ENCODE measurements at regions not wholly inside any gene's neighbourhood (a gene's known extent, or its start where the extent isn't known, plus 50 kb on each side); places are given as distances from the start of the nearest gene placed in this dataset.
"Not testable (repeated sequence)": the region's sequence is repeated elsewhere in the genome, so short reads cannot be mapped to it uniquely, and the experiment has no call there.

DNA sequence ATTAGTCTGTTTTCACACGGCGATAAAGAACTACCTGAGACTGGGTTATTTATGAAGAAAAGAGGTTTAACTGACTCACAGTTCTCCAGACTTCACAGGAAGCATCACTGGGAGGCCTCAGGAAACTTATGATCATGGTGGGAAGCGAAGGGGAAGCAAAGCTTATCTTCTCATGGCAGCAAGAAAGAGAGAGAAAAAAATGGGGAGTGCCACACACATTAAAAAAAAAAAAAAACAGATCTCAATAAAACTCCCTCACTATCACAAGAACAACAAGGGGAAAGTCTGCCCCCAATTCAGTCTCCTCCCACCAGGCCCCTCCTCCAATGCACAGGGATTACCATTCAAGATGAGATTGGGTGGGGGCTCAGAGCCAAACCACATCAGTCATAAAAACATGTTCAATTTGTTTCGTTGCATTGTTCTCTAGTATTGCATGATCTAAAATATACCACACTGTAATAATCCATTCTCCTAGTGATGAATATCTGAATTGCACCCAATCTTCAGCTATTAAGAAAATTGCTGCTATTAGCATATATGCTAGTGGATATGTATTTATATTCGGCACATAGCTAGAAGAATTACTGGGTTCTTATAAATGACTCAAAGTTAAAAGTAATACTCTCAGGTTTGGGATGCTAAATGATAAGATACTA lies 328.9 kb upstream of the KCND2 start:
- no peaks in the 10 kb centered on the region for H3K4me1 ChIP-seq (ENCODE audit: control insufficient read depth in 1 of 2, insufficient read depth in 2 of 2, low read length in 2 of 2)
- H3K27me3 ChIP-seq (ENCODE audit: low read depth, low read length): no peaks in the 10 kb centered on the region
- H3K36me3 ChIP-seq (ENCODE audit: control insufficient read depth in 1 of 2, insufficient read depth in 2 of 2, low read length in 2 of 2): no peaks in the 10 kb centered on the region
- H3K27ac ChIP-seq (ENCODE audit: low read length): no peak overlapping the region
- H3K9me3 ChIP-seq (ENCODE audit: control insufficient read depth in 1 of 2, low read length in 2 of 2): no peaks in the 10 kb centered on the region
- no peak overlapping the region for H3K4me3 ChIP-seq (ENCODE audit: low read depth in 1 of 2, low read length in 2 of 2)

DNA sequence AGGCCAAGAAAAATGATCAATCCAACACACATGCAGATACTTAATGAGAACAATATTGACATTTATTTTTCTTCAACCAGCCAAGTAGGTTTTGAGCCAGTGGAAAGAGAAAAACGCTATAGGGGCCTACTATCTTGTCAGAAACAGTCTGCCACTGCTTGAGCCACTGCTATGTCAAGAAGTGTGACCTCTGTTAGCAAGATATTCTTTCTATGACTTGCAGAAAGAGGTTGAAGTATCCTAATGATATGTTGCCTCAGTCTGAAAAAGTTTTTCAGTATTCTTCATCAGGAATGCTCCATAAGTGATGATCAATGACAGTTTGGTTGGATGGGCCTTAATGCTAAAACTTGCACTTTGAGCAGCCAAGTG lies 328.4 kb upstream of the KCND2 start:
- H3K27ac ChIP-seq (ENCODE audit: low read length): no peak overlapping the region
- no peaks in the 10 kb centered on the region for H3K27me3 ChIP-seq (ENCODE audit: low read depth, low read length)
- H3K36me3 ChIP-seq (ENCODE audit: control insufficient read depth in 1 of 2, insufficient read depth in 2 of 2, low read length in 2 of 2): no peaks in the 10 kb centered on the region
- no peak overlapping the region for H3K4me3 ChIP-seq (ENCODE audit: low read depth in 1 of 2, low read length in 2 of 2)
- H3K9me3 ChIP-seq (ENCODE audit: control insufficient read depth in 1 of 2, low read length in 2 of 2): no peaks in the 10 kb centered on the region
- no peaks in the 10 kb centered on the region for H3K4me1 ChIP-seq (ENCODE audit: control insufficient read depth in 1 of 2, insufficient read depth in 2 of 2, low read length in 2 of 2)

DNA sequence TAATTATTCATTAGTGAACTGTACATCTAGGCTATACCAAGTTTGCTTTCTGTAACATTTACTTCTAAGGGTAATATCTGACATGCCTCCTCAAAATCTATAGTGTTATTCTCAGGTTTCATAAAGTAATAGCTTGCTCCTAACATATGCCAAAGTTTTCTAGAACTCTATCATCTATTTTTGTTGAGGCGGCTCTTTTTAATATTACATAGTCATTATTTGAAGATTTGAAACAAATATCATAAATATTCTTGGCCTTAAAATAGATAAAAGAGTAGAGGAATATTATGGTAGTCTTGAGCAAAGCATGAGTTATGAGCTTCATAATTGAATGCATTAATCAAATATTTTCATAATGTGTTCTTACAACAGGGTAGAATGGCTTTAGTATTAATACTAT lies 327.2 kb upstream of the KCND2 start:
- Histone ChIP-seq H3K36me3 (ENCODE audit: control insufficient read depth in 1 of 2, insufficient read depth in 2 of 2, low read length in 2 of 2) (no peaks in the 10 kb centered on the region), H3K4me3 (ENCODE audit: low read depth in 1 of 2, low read length in 2 of 2) (no peak overlapping the region), H3K27me3 (ENCODE audit: low read depth, low read length) (no peaks in the 10 kb centered on the region), H3K9me3 (ENCODE audit: control insufficient read depth in 1 of 2, low read length in 2 of 2) (no peaks in the 10 kb centered on the region), H3K27ac (ENCODE audit: low read length) (no peak overlapping the region), H3K4me1 (ENCODE audit: control insufficient read depth in 1 of 2, insufficient read depth in 2 of 2, low read length in 2 of 2) (no peaks in the 10 kb centered on the region)

DNA sequence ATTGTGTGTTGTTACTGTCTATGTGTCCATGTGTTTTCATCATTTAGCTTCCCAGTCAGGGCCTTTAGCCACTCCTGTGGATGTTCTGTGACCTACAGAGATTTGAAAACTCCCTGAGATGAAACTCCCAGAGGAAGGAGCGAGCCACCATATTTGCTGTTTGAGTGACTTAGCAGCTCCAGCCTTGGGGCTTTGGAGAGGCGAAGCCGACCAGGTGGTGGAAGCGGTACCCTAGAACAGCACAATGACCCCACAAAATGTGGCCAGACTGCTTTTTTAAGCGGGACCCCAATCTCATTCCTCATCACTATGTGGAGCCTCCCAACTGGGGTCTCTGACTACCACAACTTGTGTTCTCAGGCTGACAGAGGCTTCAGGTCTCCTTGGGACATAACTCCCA lies 323.9 kb upstream of the KCND2 start:
- H3K27ac ChIP-seq (ENCODE audit: low read length): no peak overlapping the region
- no peak overlapping the region for H3K4me3 ChIP-seq (ENCODE audit: low read depth in 1 of 2, low read length in 2 of 2)
- no peaks in the 10 kb centered on the region for H3K9me3 ChIP-seq (ENCODE audit: control insufficient read depth in 1 of 2, low read length in 2 of 2)
- no peaks in the 10 kb centered on the region for H3K27me3 ChIP-seq (ENCODE audit: low read depth, low read length)
- no peaks in the 10 kb centered on the region for H3K4me1 ChIP-seq (ENCODE audit: control insufficient read depth in 1 of 2, insufficient read depth in 2 of 2, low read length in 2 of 2)
- H3K36me3 ChIP-seq (ENCODE audit: control insufficient read depth in 1 of 2, insufficient read depth in 2 of 2, low read length in 2 of 2): no peaks in the 10 kb centered on the region

DNA sequence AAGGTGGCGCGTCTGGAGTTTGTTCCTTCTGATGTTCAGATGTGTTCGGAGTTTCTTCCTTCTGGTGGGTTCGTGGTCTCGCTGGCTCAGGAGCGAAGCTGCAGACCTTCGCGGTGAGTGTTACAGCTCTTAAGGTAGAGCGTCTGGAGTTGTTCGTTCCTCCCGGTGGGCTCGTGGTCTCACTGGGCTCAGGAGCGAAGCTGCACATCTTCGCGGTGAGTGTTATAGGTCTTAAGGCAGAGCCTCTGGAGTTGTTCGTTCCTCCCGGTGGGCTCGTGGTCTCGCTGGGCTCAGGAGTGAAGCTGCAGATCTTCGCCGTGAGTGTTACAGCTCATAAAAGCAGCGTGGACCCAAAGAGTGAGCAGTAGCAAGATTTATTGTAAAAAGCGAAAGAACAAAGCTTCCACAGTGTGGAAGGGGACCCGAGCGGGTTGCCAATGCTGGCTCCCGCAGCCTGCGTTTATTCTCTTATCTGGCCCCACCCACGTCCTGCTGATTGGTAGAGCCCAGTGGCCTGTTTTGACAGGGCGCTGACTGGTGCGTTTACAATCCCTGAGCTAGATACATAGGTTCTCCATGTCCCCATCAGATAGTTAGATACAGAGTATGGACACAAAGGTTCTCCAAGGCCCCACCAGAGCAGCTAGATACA lies 322.5 kb upstream of the KCND2 start:
- not testable (repeated sequence) for H3K27ac ChIP-seq (ENCODE audit: low read length); H3K36me3 ChIP-seq (ENCODE audit: control insufficient read depth in 1 of 2, insufficient read depth in 2 of 2, low read length in 2 of 2); H3K27me3 ChIP-seq (ENCODE audit: low read depth, low read length); H3K4me3 ChIP-seq (ENCODE audit: low read depth in 1 of 2, low read length in 2 of 2); H3K4me1 ChIP-seq (ENCODE audit: control insufficient read depth in 1 of 2, insufficient read depth in 2 of 2, low read length in 2 of 2); H3K9me3 ChIP-seq (ENCODE audit: control insufficient read depth in 1 of 2, low read length in 2 of 2)

DNA sequence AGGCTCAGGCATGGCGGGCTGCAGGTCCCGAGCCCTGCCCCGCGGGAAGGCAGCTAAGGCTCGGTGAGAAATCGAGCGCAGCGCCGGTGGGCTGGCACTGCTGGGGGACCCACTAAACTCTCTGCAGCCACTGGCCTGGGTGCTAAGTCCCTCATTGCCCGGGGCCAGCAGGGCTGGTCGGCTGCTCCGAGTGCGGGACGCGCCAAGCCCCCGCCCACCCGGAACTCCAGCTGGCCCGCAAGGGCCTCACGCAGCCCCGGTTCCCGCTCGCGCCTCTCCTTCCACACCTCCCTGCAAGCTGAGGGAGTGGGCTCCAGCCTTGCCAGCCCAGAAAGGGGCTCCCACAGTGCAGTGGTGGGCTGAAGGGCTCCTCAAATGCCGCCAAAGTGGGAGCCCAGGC lies 321.4 kb upstream of the KCND2 start:
- H3K27ac ChIP-seq (ENCODE audit: low read length); H3K36me3 ChIP-seq (ENCODE audit: control insufficient read depth in 1 of 2, insufficient read depth in 2 of 2, low read length in 2 of 2); H3K27me3 ChIP-seq (ENCODE audit: low read depth, low read length); H3K4me1 ChIP-seq (ENCODE audit: control insufficient read depth in 1 of 2, insufficient read depth in 2 of 2, low read length in 2 of 2); H3K9me3 ChIP-seq (ENCODE audit: control insufficient read depth in 1 of 2, low read length in 2 of 2); H3K4me3 ChIP-seq (ENCODE audit: low read depth in 1 of 2, low read length in 2 of 2): not testable (repeated sequence)

DNA sequence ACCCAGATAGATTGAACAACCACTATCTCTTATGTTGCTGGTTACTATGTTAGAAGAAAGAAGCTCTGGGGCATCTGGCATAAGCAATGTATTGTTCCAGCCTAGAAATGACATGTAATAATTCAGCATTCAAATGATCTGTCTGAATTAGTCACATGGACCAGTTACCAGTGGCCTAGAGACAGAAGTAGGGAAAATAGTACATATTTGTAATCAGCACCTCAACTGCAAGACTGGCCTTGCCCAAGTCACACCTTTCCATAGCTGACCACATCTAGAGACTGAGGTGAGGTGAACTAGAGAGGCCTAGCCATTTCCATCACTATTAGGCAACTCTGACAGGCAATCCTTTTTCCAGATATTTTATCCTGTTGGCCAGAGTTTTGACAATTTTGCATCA lies 315.6 kb upstream of the KCND2 start:
- no peaks in the 10 kb centered on the region for H3K36me3 ChIP-seq (ENCODE audit: control insufficient read depth in 1 of 2, insufficient read depth in 2 of 2, low read length in 2 of 2)
- H3K9me3 ChIP-seq (ENCODE audit: control insufficient read depth in 1 of 2, low read length in 2 of 2): no peaks in the 10 kb centered on the region
- no peak overlapping the region for H3K27ac ChIP-seq (ENCODE audit: low read length)
- H3K4me3 ChIP-seq (ENCODE audit: low read depth in 1 of 2, low read length in 2 of 2): no peak overlapping the region
- no peaks in the 10 kb centered on the region for H3K4me1 ChIP-seq (ENCODE audit: control insufficient read depth in 1 of 2, insufficient read depth in 2 of 2, low read length in 2 of 2)
- no peaks in the 10 kb centered on the region for H3K27me3 ChIP-seq (ENCODE audit: low read depth, low read length)

DNA sequence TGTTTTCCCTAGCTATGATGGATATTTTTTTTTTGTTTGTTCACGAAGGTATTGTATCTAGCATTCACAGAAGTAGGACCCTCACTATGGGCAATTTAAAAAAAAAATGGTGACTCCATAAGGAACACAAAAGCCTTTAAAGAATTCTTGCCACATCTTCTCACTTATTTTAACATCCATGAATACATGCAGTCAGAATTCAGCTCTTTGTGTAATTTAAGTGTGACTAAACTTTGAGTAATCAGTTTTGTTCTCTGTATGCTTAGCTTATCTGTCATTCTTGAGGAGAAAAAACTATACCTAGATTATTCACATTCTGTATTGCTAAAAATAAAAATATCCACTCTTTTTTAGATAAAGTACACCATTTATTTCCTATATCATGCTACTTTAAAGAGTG lies 313.2 kb upstream of the KCND2 start:
- Histone ChIP-seq H3K4me1 (ENCODE audit: control insufficient read depth in 1 of 2, insufficient read depth in 2 of 2, low read length in 2 of 2) (no peaks in the 10 kb centered on the region), H3K9me3 (ENCODE audit: control insufficient read depth in 1 of 2, low read length in 2 of 2) (no peaks in the 10 kb centered on the region), H3K27me3 (ENCODE audit: low read depth, low read length) (no peaks in the 10 kb centered on the region), H3K4me3 (ENCODE audit: low read depth in 1 of 2, low read length in 2 of 2) (no peak overlapping the region), H3K36me3 (ENCODE audit: control insufficient read depth in 1 of 2, insufficient read depth in 2 of 2, low read length in 2 of 2) (no peaks in the 10 kb centered on the region), H3K27ac (ENCODE audit: low read length) (no peak overlapping the region)

DNA sequence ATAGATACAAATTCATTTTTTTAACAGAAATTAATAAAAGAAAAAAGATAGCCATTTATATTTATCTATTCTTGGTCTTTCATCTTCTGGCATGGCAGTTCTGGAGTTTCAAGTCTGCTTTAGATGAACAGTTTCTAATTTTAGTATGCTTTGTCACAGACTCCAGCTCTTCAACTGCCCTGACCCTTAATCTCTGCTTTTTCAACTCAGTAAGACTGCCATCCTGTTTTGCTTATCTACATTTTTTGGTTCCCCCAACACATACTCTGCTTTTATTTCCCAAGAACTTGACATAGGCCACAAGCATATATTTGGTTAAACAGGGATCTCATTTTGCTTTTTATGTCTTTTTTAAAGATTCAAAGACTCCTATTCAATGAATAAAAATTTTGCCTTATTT lies 309.3 kb upstream of the KCND2 start:
- Histone ChIP-seq H3K4me3 (ENCODE audit: low read depth in 1 of 2, low read length in 2 of 2) (no peak overlapping the region), H3K9me3 (ENCODE audit: control insufficient read depth in 1 of 2, low read length in 2 of 2) (no peaks in the 10 kb centered on the region), H3K27ac (ENCODE audit: low read length) (no peak overlapping the region), H3K36me3 (ENCODE audit: control insufficient read depth in 1 of 2, insufficient read depth in 2 of 2, low read length in 2 of 2) (no peaks in the 10 kb centered on the region), H3K27me3 (ENCODE audit: low read depth, low read length) (no peaks in the 10 kb centered on the region), H3K4me1 (ENCODE audit: control insufficient read depth in 1 of 2, insufficient read depth in 2 of 2, low read length in 2 of 2) (no peaks in the 10 kb centered on the region)

DNA sequence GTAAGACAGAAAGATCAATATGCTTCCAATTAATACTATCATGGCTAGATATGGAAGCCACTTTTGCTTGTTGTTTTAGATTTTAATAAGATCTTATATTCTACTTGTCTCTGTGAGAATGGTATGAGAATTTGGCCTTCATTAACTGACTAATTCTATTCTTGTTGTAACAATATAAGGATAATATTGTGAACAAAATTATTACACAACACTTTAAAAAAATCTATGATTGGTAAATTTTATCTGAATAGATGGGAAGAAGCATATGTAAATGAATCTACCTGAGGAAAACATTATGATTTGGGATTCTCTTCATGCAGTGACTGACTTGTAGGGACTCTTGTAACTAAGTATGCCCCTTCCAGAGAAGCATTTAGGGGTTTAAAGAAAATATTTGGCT lies 308.9 kb upstream of the KCND2 start:
- H3K27ac ChIP-seq (ENCODE audit: low read length): no peak overlapping the region
- H3K27me3 ChIP-seq (ENCODE audit: low read depth, low read length): no peaks in the 10 kb centered on the region
- no peak overlapping the region for H3K4me3 ChIP-seq (ENCODE audit: low read depth in 1 of 2, low read length in 2 of 2)
- no peaks in the 10 kb centered on the region for H3K9me3 ChIP-seq (ENCODE audit: control insufficient read depth in 1 of 2, low read length in 2 of 2)
- H3K36me3 ChIP-seq (ENCODE audit: control insufficient read depth in 1 of 2, insufficient read depth in 2 of 2, low read length in 2 of 2): no peaks in the 10 kb centered on the region
- H3K4me1 ChIP-seq (ENCODE audit: control insufficient read depth in 1 of 2, insufficient read depth in 2 of 2, low read length in 2 of 2): no peaks in the 10 kb centered on the region

DNA sequence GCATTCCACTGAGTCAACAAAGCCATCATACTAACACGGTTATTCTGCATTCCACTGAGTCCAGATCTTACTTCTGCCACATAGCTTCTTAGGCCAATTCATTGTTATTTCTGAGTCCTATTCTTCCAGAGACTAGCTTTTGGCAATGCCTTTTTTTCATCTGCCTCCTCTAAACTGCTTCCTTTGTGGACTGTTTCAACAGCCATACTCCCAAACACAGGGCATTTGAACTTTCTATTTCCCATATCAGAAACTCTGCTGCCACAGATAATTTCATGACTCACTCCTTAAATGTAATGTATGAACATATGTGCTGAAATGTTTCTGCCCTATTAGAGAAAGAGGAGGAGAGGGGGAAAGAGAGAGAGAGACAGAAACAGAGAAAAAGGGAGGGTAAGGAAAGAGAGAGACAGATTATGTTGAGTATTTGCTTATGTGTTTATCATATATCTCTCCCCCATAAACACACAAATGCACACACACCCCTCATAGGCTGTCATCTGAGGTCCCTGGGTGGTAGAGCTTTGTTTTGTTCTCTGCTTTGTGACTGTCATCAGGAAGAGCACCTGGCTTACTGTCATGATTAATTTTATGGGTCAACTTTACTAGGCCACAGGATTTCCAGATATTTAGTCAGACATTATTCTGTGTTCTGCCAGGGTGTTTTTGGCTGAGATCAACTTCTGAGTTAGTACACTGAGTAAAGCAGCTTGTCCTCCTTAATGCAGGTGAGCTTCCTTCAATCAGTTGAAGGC lies 308.0 kb upstream of the KCND2 start:
- H3K36me3 ChIP-seq (ENCODE audit: control insufficient read depth in 1 of 2, insufficient read depth in 2 of 2, low read length in 2 of 2): no peaks in the 10 kb centered on the region
- no peak overlapping the region for H3K4me3 ChIP-seq (ENCODE audit: low read depth in 1 of 2, low read length in 2 of 2)
- no peak overlapping the region for H3K27ac ChIP-seq (ENCODE audit: low read length)
- no peaks in the 10 kb centered on the region for H3K27me3 ChIP-seq (ENCODE audit: low read depth, low read length)
- H3K9me3 ChIP-seq (ENCODE audit: control insufficient read depth in 1 of 2, low read length in 2 of 2): no peaks in the 10 kb centered on the region
- H3K4me1 ChIP-seq (ENCODE audit: control insufficient read depth in 1 of 2, insufficient read depth in 2 of 2, low read length in 2 of 2): no peaks in the 10 kb centered on the region
